Pancreas (tissue), 10 donors: ENCODE measurements at regions not wholly inside any gene's neighbourhood (a gene's known extent, or its start where the extent isn't known, plus 50 kb on each side); places are given as distances from the start of the nearest gene placed in this dataset.

ENCODE experiments used
- ATAC-seq, 4 donors: fragments of 200-7000 bp; cut with Tn5 transposase; one replicate each; pipeline versions ENCODE4 v1.8.0 to v1.9.1; 2020; ENCODE audit warnings: mild to moderate bottlenecking in 4 of 4, moderate library complexity in 4 of 4
- DNase-seq, 6 donors: peaks; one replicate each; pipeline ENCODE4 v3.0.0-alpha.2; 2020
- FAIRE-seq: peaks from 2 replicates; lab custom pipeline; 2012; peaks lifted over from hg19 to GRCh38; lab: Jason Lieb, UNC
- H3K27ac ChIP-seq, 4 donors: fragments of 200-600 bp; sonication (generic); 1 replicate in 3 of 4; 2 replicates in 1 of 4; pipeline versions ENCODE4 v1.5.0 to v1.8.0; 2020
- H3K27me3 ChIP-seq, 4 donors: fragments of 200-600 bp; one replicate each; pipeline ENCODE4 v1.8.0; 2021
- H3K36me3 ChIP-seq, 3 donors: fragments of 200-600 bp; sonication (generic) in 1 of 3; one replicate each; pipeline versions ENCODE4 v1.5.0 to v1.8.0; 2020 to 2021
- H3K4me1 ChIP-seq, 3 donors: fragments of 200-600 bp; one replicate each; pipeline ENCODE4 v1.8.0; 2021
- H3K4me3 ChIP-seq, 4 donors: fragments of 200-600 bp; sonication (generic) in 2 of 4; one replicate each; pipeline versions ENCODE4 v1.5.0 to v1.8.0; 2020 to 2021
- H3K9me3 ChIP-seq, 4 donors: fragments of 200-600 bp; one replicate each; pipeline ENCODE4 v1.8.0; 2021
- WGBS, 2 donors: extraction: QIAGEN DNeasy Blood & Tissue Kit; methylation state at CpG; one replicate each; pipeline ENCODE4 v1.1.7; 2013; 5-methylcytosine and 5-hydroxymethylcytosine counted together
- intact Hi-C, 3 donors: fragments of 100-400 bp; cut with DNase I; formaldehyde crosslinking; loops; one replicate each; pipeline versions ENCODE4 v1.11.1 to v1.14.2; 2022
- TF ChIP-seq, protein P1 (sequence below), 4 donors: fragments of 200-600 bp; sonication (generic) in 3 of 4; IDR thresholded peaks; one replicate each; pipeline versions ENCODE4 v1.5.0 to v1.8.0; 2021; ENCODE audit warnings: antibody characterized with exemption in 4 of 4
- donor health status: healthy with polysubstance abuse.
- donor health status: DM: no; HTN: no; CAD: no; lungs with moderate emphysema.
- donor health status: DM: no; HTN: no; CAD: no.
- donor health status: control.
- donor health status: control.
- donor health status: Bipolar disorder and iron deficiency.
- donor health status: DM: yes; HTN: yes; CAD: no.
- donor health status: DM: no; HTN: no; CAD: no.
- donor health status: DM: no; HTN: no; CAD: no.
- donor health status: DM: yes; HTN: yes; CAD: no.

DNA sequence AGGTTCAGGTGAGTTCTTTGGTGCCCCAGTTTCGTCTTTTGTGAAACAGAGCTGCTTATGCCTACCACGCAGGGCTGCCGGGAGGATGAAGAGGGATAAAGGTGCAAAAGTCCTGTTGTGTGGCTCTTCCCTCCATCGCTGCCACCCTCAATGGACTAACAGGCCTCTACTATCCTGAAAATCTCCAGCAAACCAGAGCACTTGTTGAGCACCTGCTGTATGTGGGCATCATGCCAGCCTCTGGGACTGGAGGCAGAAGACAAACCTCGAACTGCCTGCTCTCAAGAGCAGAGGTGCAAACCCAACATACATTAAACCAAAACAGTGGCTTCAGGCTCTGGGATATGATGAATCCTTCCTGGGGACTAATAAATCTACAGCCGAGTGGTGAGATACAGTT is 174.1 kb downstream of the ACTL8 start:
- no peak overlapping the region for H3K4me3 ChIP-seq
- no peaks in the 10 kb centered on the region for H3K36me3 ChIP-seq
- no peak for FAIRE-seq
- no peak for DNase-seq
- no peaks in the 10 kb centered on the region for H3K4me1 ChIP-seq
- peaks cover 0 to 16% (median 0%) of the 10 kb centered on the region in 4 donors for H3K27me3 ChIP-seq
- no peak overlapping the region for H3K27ac ChIP-seq
- WGBS, 2 donors: 67 to 73% methylated on average over 6 of the region's 6 CpGs
- intact Hi-C loops: no loop called here
- no peaks in the 10 kb centered on the region for H3K9me3 ChIP-seq
- ATAC-seq: no peak
- TF ChIP-seq, protein P1, sequence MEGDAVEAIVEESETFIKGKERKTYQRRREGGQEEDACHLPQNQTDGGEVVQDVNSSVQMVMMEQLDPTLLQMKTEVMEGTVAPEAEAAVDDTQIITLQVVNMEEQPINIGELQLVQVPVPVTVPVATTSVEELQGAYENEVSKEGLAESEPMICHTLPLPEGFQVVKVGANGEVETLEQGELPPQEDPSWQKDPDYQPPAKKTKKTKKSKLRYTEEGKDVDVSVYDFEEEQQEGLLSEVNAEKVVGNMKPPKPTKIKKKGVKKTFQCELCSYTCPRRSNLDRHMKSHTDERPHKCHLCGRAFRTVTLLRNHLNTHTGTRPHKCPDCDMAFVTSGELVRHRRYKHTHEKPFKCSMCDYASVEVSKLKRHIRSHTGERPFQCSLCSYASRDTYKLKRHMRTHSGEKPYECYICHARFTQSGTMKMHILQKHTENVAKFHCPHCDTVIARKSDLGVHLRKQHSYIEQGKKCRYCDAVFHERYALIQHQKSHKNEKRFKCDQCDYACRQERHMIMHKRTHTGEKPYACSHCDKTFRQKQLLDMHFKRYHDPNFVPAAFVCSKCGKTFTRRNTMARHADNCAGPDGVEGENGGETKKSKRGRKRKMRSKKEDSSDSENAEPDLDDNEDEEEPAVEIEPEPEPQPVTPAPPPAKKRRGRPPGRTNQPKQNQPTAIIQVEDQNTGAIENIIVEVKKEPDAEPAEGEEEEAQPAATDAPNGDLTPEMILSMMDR (IDR thresholded peaks at IDR 0.05): no peak

DNA sequence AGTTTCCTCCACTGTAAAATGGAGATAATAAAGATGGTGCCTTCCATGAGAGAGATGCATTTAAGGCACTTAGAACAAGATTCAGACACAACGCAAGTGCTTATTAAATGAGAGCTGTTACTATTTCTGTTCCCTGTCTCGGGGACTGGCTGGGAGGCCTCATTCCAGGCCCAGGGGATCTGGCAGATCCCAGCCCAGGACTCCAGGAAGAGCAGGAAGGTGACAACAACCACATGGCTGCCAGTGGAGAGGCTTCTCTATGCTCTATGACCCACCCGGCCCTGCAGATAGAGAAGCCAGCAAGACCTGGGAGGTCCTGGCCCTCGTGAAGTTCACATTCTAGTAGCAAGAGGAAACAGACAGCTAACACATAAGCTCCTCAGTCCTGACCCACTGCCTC is 175.5 kb downstream of the ACTL8 start:
- TF ChIP-seq, protein P1 (IDR thresholded peaks at IDR 0.05): no peak
- no peak overlapping the region for H3K27ac ChIP-seq
- intact Hi-C loops: no loop called here
- DNase-seq: no peak
- H3K4me3 ChIP-seq: no peak overlapping the region
- peaks cover 0 to 16% (median 0%) of the 10 kb centered on the region in 4 donors for H3K27me3 ChIP-seq
- H3K9me3 ChIP-seq: no peaks in the 10 kb centered on the region
- WGBS, 2 donors: 58 to 65% methylated on average over 4 of the region's 4 CpGs
- no peaks in the 10 kb centered on the region for H3K4me1 ChIP-seq
- ATAC-seq: no peak
- no peaks in the 10 kb centered on the region for H3K36me3 ChIP-seq
- FAIRE-seq: no peak

DNA sequence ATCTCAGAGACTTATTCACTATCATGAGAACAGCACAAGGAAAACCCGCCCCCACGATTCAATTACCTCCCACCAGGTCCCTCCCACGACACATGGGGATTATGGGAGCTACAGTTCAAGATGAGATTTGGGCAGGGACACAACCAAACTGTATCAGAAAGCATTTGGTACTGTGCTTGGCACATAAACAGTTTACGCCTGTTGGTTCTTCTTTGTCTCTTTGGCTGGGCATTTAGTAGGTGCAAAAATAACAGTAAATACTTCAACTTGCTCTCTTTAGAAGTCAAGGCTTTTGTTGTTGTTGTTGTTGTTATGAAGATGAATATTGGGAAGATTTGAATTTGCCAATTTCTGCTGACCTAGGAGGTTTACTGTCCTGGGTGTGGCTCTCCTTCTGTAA is 175.4 kb upstream of the IGSF21 start:
- Histone ChIP-seq H3K27ac (no peak overlapping the region), H3K36me3 (no peaks in the 10 kb centered on the region), H3K27me3 (peaks cover 0 to 7% (median 0%) of the 10 kb centered on the region in 4 donors), H3K4me3 (no peak overlapping the region), H3K9me3 (no peaks in the 10 kb centered on the region), H3K4me1 (no peaks in the 10 kb centered on the region)
- no peak for ATAC-seq
- FAIRE-seq: no peak
- intact Hi-C loops: no loop called here
- TF ChIP-seq, protein P1 (IDR thresholded peaks at IDR 0.05): no peak
- no peak for DNase-seq
- WGBS, 2 donors: 73 to 79% methylated on average over 4 of the region's 4 CpGs

DNA sequence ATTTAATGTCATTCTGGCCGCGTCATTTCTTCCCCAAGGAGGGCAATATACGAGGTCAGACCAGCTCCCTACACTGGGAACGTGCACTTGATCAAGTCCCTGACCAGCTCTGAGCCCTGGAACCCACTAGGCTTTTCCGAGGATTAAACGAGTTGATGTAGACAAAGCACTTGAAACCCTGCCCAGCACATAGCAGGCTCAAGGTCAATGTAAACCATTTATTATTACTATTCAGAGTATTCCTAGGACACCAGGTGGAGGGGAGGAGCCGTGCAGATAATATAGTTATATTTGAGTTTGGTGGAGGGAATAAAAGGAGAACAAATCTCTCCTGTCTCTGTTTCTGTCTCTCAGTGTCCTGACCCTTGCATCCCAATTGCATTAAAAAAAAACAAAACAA is 174.1 kb upstream of the IGSF21 start:
- Histone ChIP-seq H3K4me1 (no peaks in the 10 kb centered on the region), H3K9me3 (no peaks in the 10 kb centered on the region), H3K27me3 (peaks cover 0 to 7% (median 0%) of the 10 kb centered on the region in 4 donors), H3K27ac (no peak overlapping the region), H3K36me3 (no peaks in the 10 kb centered on the region), H3K4me3 (no peak overlapping the region)
- FAIRE-seq (no peak), ATAC-seq (no peak), DNase-seq (no peak)
- intact Hi-C loops: no loop called here
- 35% methylated on average over 7 of the region's 7 CpGs for WGBS, 2 donors
- TF ChIP-seq, protein P1 (IDR thresholded peaks at IDR 0.05): no peak

DNA sequence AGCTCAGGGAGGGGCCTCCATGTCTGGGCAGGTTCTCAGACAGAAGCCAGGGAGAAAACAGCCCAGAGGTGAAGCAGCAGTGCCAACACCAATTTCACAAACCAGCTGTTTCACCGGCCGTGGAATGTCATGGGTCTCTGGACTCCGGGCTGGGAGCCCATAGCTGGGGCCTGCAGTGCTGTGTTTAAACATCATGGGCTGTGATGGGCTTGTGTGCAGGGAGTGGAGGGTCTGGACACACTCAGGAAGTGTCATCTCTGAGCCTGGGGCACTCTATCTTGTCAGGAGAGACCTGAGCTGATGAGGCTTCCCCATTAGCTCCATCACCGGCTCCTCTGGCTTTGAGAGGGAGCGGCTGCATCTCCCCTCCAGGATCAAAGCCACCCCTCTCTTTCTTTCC is 173.6 kb upstream of the IGSF21 start:
- intact Hi-C loops: no loop called here
- DNase-seq (no peak), ATAC-seq (no peak), FAIRE-seq (no peak)
- no peak overlapping the region for H3K27ac ChIP-seq
- H3K36me3 ChIP-seq: no peaks in the 10 kb centered on the region
- no peak overlapping the region for H3K4me3 ChIP-seq
- H3K9me3 ChIP-seq: no peaks in the 10 kb centered on the region
- TF ChIP-seq, protein P1 (IDR thresholded peaks at IDR 0.05): no peak
- H3K4me1 ChIP-seq: no peaks in the 10 kb centered on the region
- H3K27me3 ChIP-seq: peaks cover 0 to 7% (median 0%) of the 10 kb centered on the region in 4 donors
- 51 to 61% methylated on average over 5 of the region's 5 CpGs for WGBS, 2 donors
